Testis (tissue), 2 donors: ENCODE measurements at regions not wholly inside any gene's neighbourhood (a gene's known extent, or its start where the extent isn't known, plus 50 kb on each side); places are given as distances from the start of the nearest gene placed in this dataset.
"Not testable (repeated sequence)": the region's sequence is repeated elsewhere in the genome, so short reads cannot be mapped to it uniquely, and the experiment has no call there.

Experiments used
- DNase-seq: peaks from one replicate; pipeline ENCODE4 v3.0.0-alpha.2; 2019
- H3K27ac ChIP-seq, 2 donors: fragments of 200-600 bp; sonication (generic); one replicate each; pipeline ENCODE4 v1.5.1; 2019
- H3K27me3 ChIP-seq: fragments of 200-600 bp; sonication (generic); one replicate; pipeline ENCODE4 v1.5.1; 2019
- H3K36me3 ChIP-seq: fragments of 200-600 bp; sonication (generic); one replicate; pipeline ENCODE4 v1.5.1; 2017; ENCODE audit warnings: low read depth; ENCODE audit errors: missing control alignments
- H3K4me1 ChIP-seq: fragments of 200-600 bp; sonication (generic); one replicate; pipeline ENCODE4 v1.5.1; 2019
- H3K4me3 ChIP-seq, 2 donors: fragments of 200-600 bp; sonication (generic); one replicate each; pipeline ENCODE4 v1.5.1; 2017 to 2019
- H3K9me3 ChIP-seq: fragments of 200-600 bp; sonication (generic); one replicate; pipeline ENCODE4 v1.5.1; 2017
- CTCF ChIP-seq, 3 experiments: fragments of 450-650 bp in 2 of 3; fragments of 200-600 bp in 1 of 3; sonication (generic) in 1 of 3; IDR thresholded peaks; one replicate each; pipeline ENCODE4 v1.5.1; 2016 to 2019; ENCODE audit warnings: antibody characterized with exemption in 3 of 3, mild to moderate bottlenecking in 2 of 3, moderate library complexity in 1 of 3
- POLR2A ChIP-seq: fragments of 450-650 bp; IDR thresholded peaks from one replicate; pipeline ENCODE4 v1.6.1; 2017; ENCODE audit warnings: antibody characterized with exemption, mild to moderate bottlenecking, moderate library complexity
- WGBS, 2 donors: methylation state at CpG; one replicate each; pipeline ENCODE4 v1.1.5; 2018; 5-methylcytosine and 5-hydroxymethylcytosine counted together
- intact Hi-C: fragments of 100-400 bp; cut with DNase I; formaldehyde crosslinking; loops from one replicate; pipeline ENCODE4 v1.15.1; 2023; ENCODE audit warnings: low total_unique reads

- intact Hi-C loops, H3K4me3 ChIP-seq, H3K36me3 ChIP-seq, H3K27me3 ChIP-seq, H3K9me3 ChIP-seq, DNase-seq, H3K4me1 ChIP-seq, H3K27ac ChIP-seq: not testable (repeated sequence)
- WGBS, 2 donors, result 92% methylated on average over 17 of the region's 24 CpGs; no CpG with 5 or more reads in 1 of the 2 donors
Measured at GRCh38 chr7:56814390-56814789, 317.8 kb downstream of the ZNF479 start.

- WGBS, 2 donors, result 94% methylated on average over 3 of the region's 19 CpGs; no CpG with 5 or more reads in 1 of the 2 donors
- intact Hi-C loops, H3K27ac ChIP-seq, H3K27me3 ChIP-seq, H3K4me1 ChIP-seq, H3K36me3 ChIP-seq, H3K9me3 ChIP-seq, H3K4me3 ChIP-seq, DNase-seq: not testable (repeated sequence)
Measured at GRCh38 chr7:56813975-56814374, 318.3 kb downstream of the ZNF479 start.

GRCh38 chr7:56811516-56812070, 320.6 kb downstream of the ZNF479 start:
- H3K27me3 ChIP-seq, H3K4me1 ChIP-seq, H3K36me3 ChIP-seq, H3K27ac ChIP-seq, intact Hi-C loops, DNase-seq, H3K9me3 ChIP-seq, H3K4me3 ChIP-seq: not testable (repeated sequence)
- 91 to 93% methylated on average over 10 to 18 of the region's 20 CpGs for WGBS, 2 donors

- no peaks in the 10 kb centered on the region for H3K4me1 ChIP-seq
- TF ChIP-seq CTCF (IDR thresholded peaks at IDR 0.05) (no peak), POLR2A (no peak)
- no peak for DNase-seq
- no peak overlapping the region for H3K27ac ChIP-seq
- no peaks in the 10 kb centered on the region for H3K36me3 ChIP-seq
- no peak overlapping the region for H3K4me3 ChIP-seq
- intact Hi-C loops, result no loop called here
- H3K27me3 ChIP-seq, result no peaks in the 10 kb centered on the region
- 87 to 94% methylated on average over 12 to 14 of the region's 14 CpGs for WGBS, 2 donors
- no peaks in the 10 kb centered on the region for H3K9me3 ChIP-seq
Measured at GRCh38 chr7:56811081-56811480, 321.2 kb downstream of the ZNF479 start.

GRCh38 chr7:56810466-56810865, 321.8 kb downstream of the ZNF479 start:
- WGBS, 2 donors, result 93% methylated on average over 12 to 15 of the region's 15 CpGs
- Histone ChIP-seq H3K9me3 (no peaks in the 10 kb centered on the region), H3K27me3 (no peaks in the 10 kb centered on the region), H3K27ac (no peak overlapping the region), H3K36me3 (no peaks in the 10 kb centered on the region), H3K4me3 (no peak overlapping the region), H3K4me1 (no peaks in the 10 kb centered on the region)
- intact Hi-C loops, result no loop called here
- no peak for DNase-seq
- TF ChIP-seq CTCF (IDR thresholded peaks at IDR 0.05) (no peak), POLR2A (no peak)

GRCh38 chr7:56809734-56810133, 322.5 kb downstream of the ZNF479 start:
- 87 to 93% methylated on average over 8 to 19 of the region's 19 CpGs for WGBS, 2 donors
- H3K27ac ChIP-seq, H3K27me3 ChIP-seq, H3K36me3 ChIP-seq, H3K9me3 ChIP-seq, intact Hi-C loops, H3K4me1 ChIP-seq, H3K4me3 ChIP-seq, DNase-seq: not testable (repeated sequence)

- 89% methylated on average over 12 of the region's 13 CpGs; no CpG with 5 or more reads in 1 of the 2 donors for WGBS, 2 donors
- H3K4me3 ChIP-seq, H3K36me3 ChIP-seq, H3K4me1 ChIP-seq, DNase-seq, H3K27ac ChIP-seq, intact Hi-C loops, H3K9me3 ChIP-seq, H3K27me3 ChIP-seq: not testable (repeated sequence)
Measured at GRCh38 chr7:56804755-56805064, 327.5 kb downstream of the ZNF479 start.

- intact Hi-C loops, H3K4me1 ChIP-seq, H3K9me3 ChIP-seq, H3K27ac ChIP-seq, H3K4me3 ChIP-seq, H3K36me3 ChIP-seq, DNase-seq, H3K27me3 ChIP-seq: not testable (repeated sequence)
- 87 to 90% methylated on average over 2 to 30 of the region's 30 CpGs for WGBS, 2 donors
Measured at GRCh38 chr7:56803965-56804754, 328.1 kb downstream of the ZNF479 start.

- intact Hi-C loops, H3K27ac ChIP-seq, H3K27me3 ChIP-seq, H3K4me3 ChIP-seq, H3K36me3 ChIP-seq, H3K4me1 ChIP-seq, H3K9me3 ChIP-seq, DNase-seq: not testable (repeated sequence)
- WGBS, 2 donors, result 83 to 89% methylated on average over 5 to 8 of the region's 8 CpGs
Measured at GRCh38 chr7:56803336-56803735, 328.9 kb downstream of the ZNF479 start.

GRCh38 chr7:56802191-56802590, 330.0 kb downstream of the ZNF479 start:
- H3K9me3 ChIP-seq, H3K27me3 ChIP-seq, DNase-seq, H3K4me1 ChIP-seq, H3K36me3 ChIP-seq, intact Hi-C loops, H3K27ac ChIP-seq, H3K4me3 ChIP-seq: not testable (repeated sequence)
- WGBS, 2 donors, result no CpG with 5 or more reads among the region's 9 CpGs
